ENCODE measurements at regions not wholly inside any gene's neighbourhood (a gene's known extent, or its start where the extent isn't known, plus 50 kb on each side); places are given as distances from the start of the nearest gene placed in this dataset.

DNA sequence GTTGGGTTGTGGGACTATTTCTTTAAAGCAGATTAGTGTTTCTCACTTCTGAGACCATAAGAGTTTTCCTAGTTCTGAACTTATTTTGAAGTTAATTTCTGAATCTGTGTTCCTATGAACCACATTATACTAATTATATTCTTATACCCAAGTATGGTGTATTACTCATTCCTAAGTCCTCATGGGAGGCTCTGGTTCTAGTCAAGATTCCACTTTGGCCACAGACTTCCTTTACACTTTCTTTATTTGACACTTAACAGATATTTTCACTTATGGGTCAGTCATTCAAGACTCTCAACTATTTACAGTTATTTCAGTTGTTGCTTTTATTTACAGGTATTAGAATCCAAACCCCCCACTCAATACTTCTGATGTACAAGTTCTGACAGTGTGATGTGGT is 937.2 kb upstream of the TYRP1 start:
- no peaks in the 10 kb centered on the region for H3K27me3 Mint-ChIP-seq
- no peaks in the 10 kb centered on the region for H3K27me3 ChIP-seq (replicated peaks in 1 of 2; ENCODE audit: control insufficient read depth in 2 of 2, extremely low read depth in 1 of 2, insufficient read depth in 2 of 2, low read length in 1 of 2)
- no peaks in the 10 kb centered on the region for H3K36me3 Mint-ChIP-seq
- ATAC-seq (replicated peaks in 1 of 4): no peak
- CTCF ChIA-PET: no interaction called here
- peaks cover 7% of the 10 kb centered on the region for H3K9me3 ChIP-seq
- H3K27ac Mint-ChIP-seq: no peak overlapping the region
- H3K36me3 ChIP-seq (ENCODE audit: control insufficient read depth in 2 of 2, extremely low read depth in 1 of 2, insufficient read depth in 1 of 2, low read length in 1 of 2): no peaks in the 10 kb centered on the region
- H3K4me3 ChIP-seq (ENCODE audit: control insufficient read depth in 1 of 2, extremely low read depth in 1 of 2, low read length in 1 of 2): no peak overlapping the region
- POLR2A ChIA-PET: no interaction called here
- no peaks in the 10 kb centered on the region for H3K4me1 ChIP-seq (ENCODE audit: control insufficient read depth in 1 of 2, extremely low read depth in 1 of 2, insufficient read depth in 2 of 2, low read length in 2 of 2)
- H3K4me1 Mint-ChIP-seq: no peaks in the 10 kb centered on the region
- H3K9me3 Mint-ChIP-seq: peaks cover 8 to 14% (median 9%) of the 10 kb centered on the region in 3 donors
- H3K4me3 Mint-ChIP-seq: no peak overlapping the region
- H3K27ac ChIP-seq (ENCODE audit: low read length): no peak overlapping the region
- no peak for DNase-seq

DNA sequence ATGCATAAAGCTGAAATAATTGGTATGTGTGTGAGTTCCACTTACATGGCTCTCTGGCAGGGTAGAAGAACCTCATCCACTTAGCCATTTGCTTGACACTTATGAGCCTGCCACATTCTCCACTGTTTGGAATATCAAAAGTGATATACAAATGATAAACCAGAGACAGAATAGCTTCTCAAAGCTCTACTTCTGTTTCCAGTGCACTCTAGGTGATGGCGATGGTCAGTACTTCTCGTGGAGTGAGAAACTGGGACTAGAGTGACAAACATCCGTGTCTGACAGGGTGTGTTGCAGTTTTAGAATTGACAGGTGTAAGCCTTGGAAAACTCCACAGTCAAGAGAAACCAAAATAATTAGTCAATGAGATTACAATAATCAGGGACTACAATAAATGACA is 935.8 kb upstream of the TYRP1 start:
- Mint-ChIP-seq H3K9me3 (peaks cover 4 to 7% (median 6%) of the 10 kb centered on the region in 3 donors), H3K4me1 (no peaks in the 10 kb centered on the region), H3K36me3 (no peaks in the 10 kb centered on the region), H3K27me3 (no peaks in the 10 kb centered on the region), H3K4me3 (no peak overlapping the region), H3K27ac (no peak overlapping the region)
- CTCF ChIA-PET: no interaction called here
- Histone ChIP-seq H3K27ac (ENCODE audit: low read length) (no peak overlapping the region), H3K27me3 (replicated peaks in 1 of 2; ENCODE audit: control insufficient read depth in 2 of 2, extremely low read depth in 1 of 2, insufficient read depth in 2 of 2, low read length in 1 of 2) (no peaks in the 10 kb centered on the region), H3K36me3 (ENCODE audit: control insufficient read depth in 2 of 2, extremely low read depth in 1 of 2, insufficient read depth in 1 of 2, low read length in 1 of 2) (no peaks in the 10 kb centered on the region), H3K4me1 (ENCODE audit: control insufficient read depth in 1 of 2, extremely low read depth in 1 of 2, insufficient read depth in 2 of 2, low read length in 2 of 2) (no peaks in the 10 kb centered on the region), H3K4me3 (ENCODE audit: control insufficient read depth in 1 of 2, extremely low read depth in 1 of 2, low read length in 1 of 2) (no peak overlapping the region), H3K9me3 (peaks cover 7% of the 10 kb centered on the region)
- ATAC-seq (replicated peaks in 1 of 4) (no peak), DNase-seq (no peak)
- WGBS (ENCODE audit: insufficient coverage): no CpG with 5 or more reads among the region's 3 CpGs
- POLR2A ChIA-PET: no interaction called here

DNA sequence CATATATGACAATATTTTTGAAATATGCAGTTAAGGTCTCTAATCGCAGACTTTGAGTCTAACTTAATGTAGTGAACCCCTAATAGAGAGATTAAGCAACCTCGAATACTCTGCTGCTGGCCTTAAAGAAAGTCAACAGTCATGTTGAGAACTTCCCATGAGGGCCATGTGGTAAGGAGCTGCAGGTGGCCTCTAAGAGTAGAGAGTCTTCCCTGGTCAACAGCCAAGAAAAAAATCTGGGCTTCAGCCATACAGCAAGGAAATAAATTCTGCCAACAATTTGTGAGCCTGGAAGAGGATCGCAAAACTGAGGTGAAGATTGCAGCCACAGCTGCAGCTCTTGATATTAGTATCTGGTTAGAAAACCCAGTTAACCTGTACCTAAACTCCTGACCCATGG is 935.2 kb upstream of the TYRP1 start:
- no peaks in the 10 kb centered on the region for H3K4me1 ChIP-seq (ENCODE audit: control insufficient read depth in 1 of 2, extremely low read depth in 1 of 2, insufficient read depth in 2 of 2, low read length in 2 of 2)
- ATAC-seq (replicated peaks in 1 of 4): no peak
- Mint-ChIP-seq H3K4me1 (no peaks in the 10 kb centered on the region), H3K36me3 (no peaks in the 10 kb centered on the region), H3K9me3 (peaks cover 4 to 9% (median 7%) of the 10 kb centered on the region in 3 donors), H3K27me3 (no peaks in the 10 kb centered on the region), H3K4me3 (no peak overlapping the region), H3K27ac (no peak overlapping the region)
- no peaks in the 10 kb centered on the region for H3K27me3 ChIP-seq (replicated peaks in 1 of 2; ENCODE audit: control insufficient read depth in 2 of 2, extremely low read depth in 1 of 2, insufficient read depth in 2 of 2, low read length in 1 of 2)
- 100% methylated on average over 2 of the region's 3 CpGs for WGBS (ENCODE audit: insufficient coverage)
- DNase-seq: no peak
- H3K36me3 ChIP-seq (ENCODE audit: control insufficient read depth in 2 of 2, extremely low read depth in 1 of 2, insufficient read depth in 1 of 2, low read length in 1 of 2): no peaks in the 10 kb centered on the region
- H3K4me3 ChIP-seq (ENCODE audit: control insufficient read depth in 1 of 2, extremely low read depth in 1 of 2, low read length in 1 of 2): no peak overlapping the region
- ChIA-PET CTCF (no interaction called here), POLR2A (no interaction called here)
- no peak overlapping the region for H3K27ac ChIP-seq (ENCODE audit: low read length)
- H3K9me3 ChIP-seq: peaks cover 7% of the 10 kb centered on the region

DNA sequence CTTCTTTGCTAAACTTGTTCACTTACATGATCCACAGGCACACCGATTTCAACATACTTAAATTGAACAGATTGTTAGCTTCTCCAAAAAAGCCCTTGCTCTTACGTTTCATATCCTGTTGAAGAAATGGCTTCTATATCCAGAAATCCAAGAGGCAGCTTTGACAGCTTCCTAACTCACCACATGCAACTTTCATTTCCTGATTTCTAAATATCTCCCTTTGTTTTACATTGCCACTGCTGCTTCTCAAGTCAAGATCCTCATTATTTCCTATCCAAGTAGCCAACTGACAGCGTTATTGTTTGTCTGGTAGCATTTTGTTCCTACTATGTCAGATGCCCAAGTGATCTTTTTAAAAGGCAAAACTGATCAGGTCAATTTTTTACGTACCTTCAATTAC is 913.2 kb upstream of the TYRP1 start:
- no peaks in the 10 kb centered on the region for H3K27me3 ChIP-seq (replicated peaks in 1 of 2; ENCODE audit: control insufficient read depth in 2 of 2, extremely low read depth in 1 of 2, insufficient read depth in 2 of 2, low read length in 1 of 2)
- ATAC-seq (replicated peaks in 1 of 4) (no peak), DNase-seq (no peak)
- Mint-ChIP-seq H3K27me3 (no peaks in the 10 kb centered on the region), H3K36me3 (no peaks in the 10 kb centered on the region), H3K4me1 (no peaks in the 10 kb centered on the region), H3K4me3 (no peak overlapping the region), H3K27ac (no peak overlapping the region), H3K9me3 (peaks cover 8 to 30% (median 25%) of the 10 kb centered on the region in 3 donors)
- no peaks in the 10 kb centered on the region for H3K4me1 ChIP-seq (ENCODE audit: control insufficient read depth in 1 of 2, extremely low read depth in 1 of 2, insufficient read depth in 2 of 2, low read length in 2 of 2)
- H3K36me3 ChIP-seq (ENCODE audit: control insufficient read depth in 2 of 2, extremely low read depth in 1 of 2, insufficient read depth in 1 of 2, low read length in 1 of 2): no peaks in the 10 kb centered on the region
- H3K9me3 ChIP-seq: peaks cover 2% of the 10 kb centered on the region
- 38% methylated on average over 2 of the region's 4 CpGs for WGBS (ENCODE audit: insufficient coverage)
- POLR2A ChIA-PET: no interaction called here
- no peak overlapping the region for H3K27ac ChIP-seq (ENCODE audit: low read length)
- no peak overlapping the region for H3K4me3 ChIP-seq (ENCODE audit: control insufficient read depth in 1 of 2, extremely low read depth in 1 of 2, low read length in 1 of 2)
- CTCF ChIA-PET: no interaction called here

DNA sequence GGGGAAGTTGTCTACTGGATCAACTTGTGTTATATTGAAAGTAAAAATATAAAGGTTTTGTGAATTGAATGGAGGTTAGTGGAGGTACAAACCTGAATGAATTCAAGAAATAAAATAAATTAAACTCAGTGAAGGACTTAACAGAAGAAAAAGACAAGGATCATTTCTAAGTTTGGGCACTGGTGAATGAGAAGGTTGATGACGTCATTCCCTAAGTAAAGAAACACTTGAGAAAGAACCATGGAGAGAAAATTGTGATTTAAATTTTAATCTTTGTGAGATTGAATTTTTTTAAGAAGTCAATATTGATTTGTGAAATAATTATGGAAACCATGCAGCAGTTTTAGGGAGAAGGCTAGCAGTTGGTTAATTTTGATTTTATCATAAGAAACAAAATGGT is 900.3 kb upstream of the TYRP1 start:
- Mint-ChIP-seq H3K9me3 (peaks cover 3 to 21% (median 21%) of the 10 kb centered on the region in 3 donors), H3K36me3 (no peaks in the 10 kb centered on the region), H3K4me3 (no peak overlapping the region), H3K27ac (no peak overlapping the region), H3K4me1 (no peaks in the 10 kb centered on the region), H3K27me3 (no peaks in the 10 kb centered on the region)
- ChIA-PET POLR2A (no interaction called here), CTCF (no interaction called here)
- Histone ChIP-seq H3K4me1 (ENCODE audit: control insufficient read depth in 1 of 2, extremely low read depth in 1 of 2, insufficient read depth in 2 of 2, low read length in 2 of 2) (no peaks in the 10 kb centered on the region), H3K4me3 (ENCODE audit: control insufficient read depth in 1 of 2, extremely low read depth in 1 of 2, low read length in 1 of 2) (no peak overlapping the region), H3K27me3 (replicated peaks in 1 of 2; ENCODE audit: control insufficient read depth in 2 of 2, extremely low read depth in 1 of 2, insufficient read depth in 2 of 2, low read length in 1 of 2) (no peaks in the 10 kb centered on the region), H3K9me3 (peaks cover 2% of the 10 kb centered on the region), H3K36me3 (ENCODE audit: control insufficient read depth in 2 of 2, extremely low read depth in 1 of 2, insufficient read depth in 1 of 2, low read length in 1 of 2) (no peaks in the 10 kb centered on the region), H3K27ac (ENCODE audit: low read length) (no peak overlapping the region)
- DNase-seq (no peak), ATAC-seq (replicated peaks in 1 of 4) (no peak)
- 75% methylated on average over 1 of the region's 1 CpG for WGBS (ENCODE audit: insufficient coverage)

DNA sequence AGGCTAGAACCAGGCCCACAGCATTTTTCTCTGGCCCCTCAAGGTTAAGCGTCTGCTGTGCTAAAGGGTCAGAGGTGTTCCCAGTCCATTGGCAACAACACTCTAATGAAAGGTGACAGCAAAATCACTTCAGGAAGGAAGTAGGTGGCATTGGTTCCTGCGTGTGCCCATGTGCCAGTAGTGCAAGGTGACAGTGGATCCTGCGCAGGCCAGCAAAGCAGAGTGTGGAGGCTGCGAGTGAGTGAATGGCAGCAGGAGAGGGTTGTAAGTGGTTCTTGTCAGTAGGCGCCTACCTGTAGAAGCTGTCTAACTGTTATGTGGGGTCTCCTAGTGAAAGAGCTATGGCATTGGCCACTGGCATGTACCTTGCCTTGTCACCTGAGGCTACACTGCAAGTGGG is 898.2 kb upstream of the TYRP1 start:
- Histone ChIP-seq H3K27me3 (replicated peaks in 1 of 2; ENCODE audit: control insufficient read depth in 2 of 2, extremely low read depth in 1 of 2, insufficient read depth in 2 of 2, low read length in 1 of 2) (no peaks in the 10 kb centered on the region), H3K4me1 (ENCODE audit: control insufficient read depth in 1 of 2, extremely low read depth in 1 of 2, insufficient read depth in 2 of 2, low read length in 2 of 2) (no peaks in the 10 kb centered on the region), H3K9me3 (peaks cover 2% of the 10 kb centered on the region), H3K36me3 (ENCODE audit: control insufficient read depth in 2 of 2, extremely low read depth in 1 of 2, insufficient read depth in 1 of 2, low read length in 1 of 2) (no peaks in the 10 kb centered on the region), H3K27ac (ENCODE audit: low read length) (no peak overlapping the region), H3K4me3 (ENCODE audit: control insufficient read depth in 1 of 2, extremely low read depth in 1 of 2, low read length in 1 of 2) (no peak overlapping the region)
- Mint-ChIP-seq H3K36me3 (no peaks in the 10 kb centered on the region), H3K9me3 (peaks cover 7 to 25% (median 17%) of the 10 kb centered on the region in 3 donors), H3K4me3 (no peak overlapping the region), H3K27me3 (no peaks in the 10 kb centered on the region), H3K27ac (no peak overlapping the region), H3K4me1 (no peaks in the 10 kb centered on the region)
- no peak for DNase-seq
- WGBS (ENCODE audit: insufficient coverage): 92% methylated on average over 5 of the region's 5 CpGs
- no peak for ATAC-seq (replicated peaks in 1 of 4)
- POLR2A ChIA-PET: no interaction called here
- CTCF ChIA-PET: no interaction called here

DNA sequence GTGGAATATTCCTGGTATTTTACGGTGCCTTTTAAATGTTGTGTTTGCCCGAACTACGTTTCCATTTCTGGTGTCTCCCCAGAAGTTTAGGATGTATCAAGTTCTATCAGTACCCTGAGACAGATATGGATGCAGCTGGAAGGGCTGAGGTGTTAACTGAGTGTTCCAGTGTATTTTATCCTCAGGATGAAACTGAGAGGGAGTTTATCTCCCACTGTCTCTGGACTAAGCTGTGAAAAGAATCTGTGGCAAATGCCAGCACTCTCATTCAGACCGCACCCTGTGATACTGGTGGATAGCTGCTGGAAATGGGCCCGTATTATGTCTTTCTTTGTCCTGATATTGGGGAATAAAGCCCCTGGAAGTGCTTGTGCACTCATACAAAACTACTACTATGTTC is 887.2 kb upstream of the TYRP1 start:
- H3K9me3 Mint-ChIP-seq: peaks cover 5 to 24% (median 21%) of the 10 kb centered on the region in 3 donors
- H3K4me3 Mint-ChIP-seq: no peak overlapping the region
- no peaks in the 10 kb centered on the region for H3K36me3 ChIP-seq (ENCODE audit: control insufficient read depth in 2 of 2, extremely low read depth in 1 of 2, insufficient read depth in 1 of 2, low read length in 1 of 2)
- H3K4me3 ChIP-seq (ENCODE audit: control insufficient read depth in 1 of 2, extremely low read depth in 1 of 2, low read length in 1 of 2): no peak overlapping the region
- H3K4me1 Mint-ChIP-seq: no peaks in the 10 kb centered on the region
- no peak for ATAC-seq (replicated peaks in 1 of 4)
- no peak for DNase-seq
- 60% methylated on average over 3 of the region's 5 CpGs for WGBS (ENCODE audit: insufficient coverage)
- ChIA-PET POLR2A (no interaction called here), CTCF (no interaction called here)
- H3K27ac ChIP-seq (ENCODE audit: low read length): no peak overlapping the region
- no peaks in the 10 kb centered on the region for H3K27me3 Mint-ChIP-seq
- H3K4me1 ChIP-seq (ENCODE audit: control insufficient read depth in 1 of 2, extremely low read depth in 1 of 2, insufficient read depth in 2 of 2, low read length in 2 of 2): no peaks in the 10 kb centered on the region
- H3K27me3 ChIP-seq (replicated peaks in 1 of 2; ENCODE audit: control insufficient read depth in 2 of 2, extremely low read depth in 1 of 2, insufficient read depth in 2 of 2, low read length in 1 of 2): no peaks in the 10 kb centered on the region
- H3K36me3 Mint-ChIP-seq: no peaks in the 10 kb centered on the region
- no peak overlapping the region for H3K27ac Mint-ChIP-seq
- no peaks in the 10 kb centered on the region for H3K9me3 ChIP-seq

Data from T-cell (primary cell).